Hepatocyte (in vitro differentiated cells): ENCODE measurements at regions not wholly inside any gene's neighbourhood (a gene's known extent, or its start where the extent isn't known, plus 50 kb on each side); places are given as distances from the start of the nearest gene placed in this dataset.

Experiments used
- DNase-seq: peaks from one replicate; pipeline ENCODE4 v3.0.0-alpha.2; 2016; ENCODE audit warnings: low spot score
- H2AFZ ChIP-seq: fragments of 200-600 bp; sonication (generic); 2 replicates; pipeline ENCODE4 v1.6.0; 2016; ENCODE audit warnings: antibody characterized with exemption, mild to moderate bottlenecking
- H3K27ac ChIP-seq: fragments of 200-600 bp; sonication (generic); 2 replicates; pipeline ENCODE4 v1.5.1; 2016; ENCODE audit warnings: mild to moderate bottlenecking
- H3K27me3 ChIP-seq: fragments of 200-600 bp; sonication (generic); 2 replicates; pipeline ENCODE4 v1.6.1; 2016
- H3K36me3 ChIP-seq: fragments of 200-600 bp; sonication (generic); replicated peaks from 2 replicates; pipeline ENCODE4 v1.5.1; 2016; ENCODE audit warnings: low read depth; ENCODE audit not compliant: insufficient read depth
- H3K4me1 ChIP-seq: fragments of 200-600 bp; sonication (generic); 2 replicates; pipeline ENCODE4 v1.5.1; 2016; ENCODE audit warnings: mild to moderate bottlenecking, moderate library complexity; ENCODE audit not compliant: insufficient read depth
- H3K4me2 ChIP-seq: fragments of 200-600 bp; sonication (generic); 2 replicates; pipeline ENCODE4 v1.6.0; 2016
- H3K4me3 ChIP-seq: fragments of 200-600 bp; sonication (generic); 2 replicates; pipeline ENCODE4 v1.5.1; 2016; ENCODE audit warnings: mild to moderate bottlenecking
- H3K79me2 ChIP-seq: fragments of 200-600 bp; sonication (generic); 2 replicates; pipeline ENCODE4 v1.6.0; 2017; ENCODE audit warnings: mild to moderate bottlenecking
- H3K9me2 ChIP-seq: fragments of 200-600 bp; sonication (generic); replicated peaks from 2 replicates; pipeline ENCODE4 v1.6.0; 2017; ENCODE audit warnings: mild to moderate bottlenecking; ENCODE audit not compliant: insufficient read depth
- H3K9me3 ChIP-seq: fragments of 200-600 bp; sonication (generic); 2 replicates; pipeline ENCODE4 v1.5.1; 2016; ENCODE audit warnings: low read depth, mild to moderate bottlenecking
- H4K20me1 ChIP-seq: fragments of 200-600 bp; sonication (generic); 2 replicates; pipeline ENCODE4 v1.6.0; 2016; ENCODE audit warnings: mild to moderate bottlenecking; ENCODE audit not compliant: insufficient read depth, poor library complexity, severe bottlenecking
- EZH2 ChIP-seq: fragments of 200-600 bp; sonication (generic); IDR thresholded peaks from 2 replicates; pipeline ENCODE4 v1.6.1; 2016; ENCODE audit warnings: antibody characterized with exemption, mild to moderate bottlenecking, borderline replicate concordance
- EZH2phosphoT487 ChIP-seq: fragments of 200-600 bp; sonication (generic); IDR thresholded peaks from one replicate; pipeline ENCODE4 v1.6.1; 2018; ENCODE audit warnings: antibody characterized with exemption, mild to moderate bottlenecking, low read depth, moderate library complexity; ENCODE audit not compliant: unreplicated experiment, severe bottlenecking
- WGBS: methylation state at CpG from one replicate; pipeline ENCODE4 v1.1.6; 2016; ENCODE audit warnings: low lambda C conversion rate; ENCODE audit errors: missing lambda C conversion rate; 5-methylcytosine and 5-hydroxymethylcytosine counted together
- TF ChIP-seq, protein P1 (sequence below): fragments of 200-600 bp; sonication (generic); IDR thresholded peaks from 2 replicates; pipeline ENCODE4 v1.5.1; 2016; ENCODE audit warnings: antibody characterized with exemption, mild to moderate bottlenecking; ENCODE audit not compliant: poor library complexity

GRCh38 chr16:35639233-35640205 is 2180.1 kb downstream of the TP53TG3F start:
- Histone ChIP-seq H3K4me3 (no peak overlapping the region), H3K27me3 (no peaks in the 10 kb centered on the region), H2AFZ (no peak overlapping the region), H3K4me2 (no peak overlapping the region), H3K36me3 (no peaks in the 10 kb centered on the region), H3K27ac (no peak overlapping the region), H3K9me2 (no peaks in the 10 kb centered on the region), H3K79me2 (no peaks in the 10 kb centered on the region), H3K9me3 (no peaks in the 10 kb centered on the region), H3K4me1 (no peaks in the 10 kb centered on the region), H4K20me1 (no peaks in the 10 kb centered on the region)
- WGBS, result 31% methylated on average over 3 of the region's 3 CpGs
- no peak for DNase-seq
- no peak for TF ChIP-seq EZH2
- no peak for TF ChIP-seq EZH2phosphoT487
- TF ChIP-seq, protein P1, sequence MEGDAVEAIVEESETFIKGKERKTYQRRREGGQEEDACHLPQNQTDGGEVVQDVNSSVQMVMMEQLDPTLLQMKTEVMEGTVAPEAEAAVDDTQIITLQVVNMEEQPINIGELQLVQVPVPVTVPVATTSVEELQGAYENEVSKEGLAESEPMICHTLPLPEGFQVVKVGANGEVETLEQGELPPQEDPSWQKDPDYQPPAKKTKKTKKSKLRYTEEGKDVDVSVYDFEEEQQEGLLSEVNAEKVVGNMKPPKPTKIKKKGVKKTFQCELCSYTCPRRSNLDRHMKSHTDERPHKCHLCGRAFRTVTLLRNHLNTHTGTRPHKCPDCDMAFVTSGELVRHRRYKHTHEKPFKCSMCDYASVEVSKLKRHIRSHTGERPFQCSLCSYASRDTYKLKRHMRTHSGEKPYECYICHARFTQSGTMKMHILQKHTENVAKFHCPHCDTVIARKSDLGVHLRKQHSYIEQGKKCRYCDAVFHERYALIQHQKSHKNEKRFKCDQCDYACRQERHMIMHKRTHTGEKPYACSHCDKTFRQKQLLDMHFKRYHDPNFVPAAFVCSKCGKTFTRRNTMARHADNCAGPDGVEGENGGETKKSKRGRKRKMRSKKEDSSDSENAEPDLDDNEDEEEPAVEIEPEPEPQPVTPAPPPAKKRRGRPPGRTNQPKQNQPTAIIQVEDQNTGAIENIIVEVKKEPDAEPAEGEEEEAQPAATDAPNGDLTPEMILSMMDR, result no peak

- no peak overlapping the region for H3K27ac ChIP-seq
- TF ChIP-seq, protein P1, result no peak
- TF ChIP-seq EZH2phosphoT487 (no peak), EZH2 (no peak)
- H3K9me2 ChIP-seq, result no peaks in the 10 kb centered on the region
- 56% methylated on average over 4 of the region's 4 CpGs for WGBS
- H3K4me1 ChIP-seq, result no peaks in the 10 kb centered on the region
- no peak for DNase-seq
- no peaks in the 10 kb centered on the region for H4K20me1 ChIP-seq
- H3K4me2 ChIP-seq, result no peak overlapping the region
- no peaks in the 10 kb centered on the region for H3K9me3 ChIP-seq
- no peaks in the 10 kb centered on the region for H3K27me3 ChIP-seq
- no peak overlapping the region for H2AFZ ChIP-seq
- no peaks in the 10 kb centered on the region for H3K36me3 ChIP-seq
- H3K79me2 ChIP-seq, result no peaks in the 10 kb centered on the region
- no peak overlapping the region for H3K4me3 ChIP-seq
Observed at GRCh38 chr16:35642322-35642835, 2183.0 kb downstream of the TP53TG3F start.

DNA sequence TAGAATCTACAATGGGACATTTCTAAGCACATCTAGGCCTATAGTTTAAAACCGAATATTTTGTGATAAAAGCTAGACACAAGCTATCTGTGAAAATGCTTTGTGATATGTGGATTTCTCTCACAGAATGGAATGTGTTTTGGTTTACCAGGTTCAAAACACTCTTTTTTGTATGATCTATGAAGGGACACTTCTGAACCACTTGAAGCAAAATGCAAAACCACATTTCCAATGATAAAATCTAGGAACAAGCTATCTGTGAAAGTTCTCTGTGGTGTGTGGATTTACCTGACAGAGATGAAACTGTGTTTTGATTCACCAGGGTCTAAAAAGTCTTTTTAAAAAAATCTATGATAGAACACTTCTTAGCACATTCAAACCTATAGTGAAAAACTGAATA is 2192.4 kb downstream of the TP53TG3F start:
- Histone ChIP-seq H3K36me3 (no peaks in the 10 kb centered on the region), H3K27ac (no peak overlapping the region), H2AFZ (no peak overlapping the region), H3K9me3 (peaks cover 9% of the 10 kb centered on the region), H3K27me3 (no peaks in the 10 kb centered on the region), H3K79me2 (no peaks in the 10 kb centered on the region), H3K4me1 (no peaks in the 10 kb centered on the region), H3K9me2 (no peaks in the 10 kb centered on the region), H3K4me2 (no peak overlapping the region), H4K20me1 (no peaks in the 10 kb centered on the region), H3K4me3 (no peak overlapping the region)
- 69% methylated on average over 1 of the region's 1 CpG for WGBS
- TF ChIP-seq EZH2phosphoT487 (no peak), EZH2 (no peak)
- TF ChIP-seq, protein P1, result no peak
- no peak for DNase-seq
